ENCODE measurements at regions not wholly inside any gene's neighbourhood (a gene's known extent, or its start where the extent isn't known, plus 50 kb on each side); places are given as distances from the start of the nearest gene placed in this dataset.
"Not testable (repeated sequence)": the region's sequence is repeated elsewhere in the genome, so short reads cannot be mapped to it uniquely, and the experiment has no call there.

DNA sequence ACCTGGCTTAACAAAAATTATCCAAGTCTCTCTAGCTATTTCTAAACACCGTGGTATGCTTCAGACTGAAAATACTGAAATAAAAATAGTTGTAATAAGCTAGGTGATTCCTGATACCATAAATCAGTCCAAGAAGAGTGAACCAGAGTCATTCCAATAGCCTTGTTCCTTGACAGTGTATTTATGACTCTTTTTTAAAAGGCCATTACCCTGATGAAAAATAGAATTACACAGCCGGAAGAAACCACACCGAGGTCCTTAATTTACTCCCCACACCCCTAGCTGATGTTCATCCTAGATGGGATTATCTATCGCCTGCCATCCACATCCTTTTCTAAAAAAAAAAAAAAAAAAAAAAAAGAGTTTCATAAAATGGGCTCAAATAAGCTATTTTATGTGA, 457.6 kb upstream of the GRAMD2B start:
- no peak for DNase-seq (ENCODE audit: low spot score)

DNA sequence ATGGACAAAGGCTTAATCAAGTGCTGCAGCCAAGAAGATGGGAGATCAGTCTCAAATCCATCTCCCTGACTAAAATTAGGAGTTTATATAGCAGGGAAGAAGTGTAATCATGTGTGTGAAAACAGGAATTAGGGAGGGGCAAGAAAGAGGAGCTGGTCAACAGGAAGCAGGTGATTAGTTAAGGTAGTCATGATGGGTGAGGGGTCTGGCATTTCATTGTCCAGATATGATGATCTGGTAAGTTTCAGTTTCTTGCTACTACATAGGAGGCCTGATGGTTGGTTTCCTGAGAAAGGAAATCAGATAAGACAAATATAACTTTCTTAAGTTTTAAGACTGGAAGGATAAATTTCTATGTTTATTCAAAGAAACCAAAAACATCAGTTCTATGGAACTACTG, 455.6 kb upstream of the GRAMD2B start:
- no peak for DNase-seq (ENCODE audit: low spot score)

DNA sequence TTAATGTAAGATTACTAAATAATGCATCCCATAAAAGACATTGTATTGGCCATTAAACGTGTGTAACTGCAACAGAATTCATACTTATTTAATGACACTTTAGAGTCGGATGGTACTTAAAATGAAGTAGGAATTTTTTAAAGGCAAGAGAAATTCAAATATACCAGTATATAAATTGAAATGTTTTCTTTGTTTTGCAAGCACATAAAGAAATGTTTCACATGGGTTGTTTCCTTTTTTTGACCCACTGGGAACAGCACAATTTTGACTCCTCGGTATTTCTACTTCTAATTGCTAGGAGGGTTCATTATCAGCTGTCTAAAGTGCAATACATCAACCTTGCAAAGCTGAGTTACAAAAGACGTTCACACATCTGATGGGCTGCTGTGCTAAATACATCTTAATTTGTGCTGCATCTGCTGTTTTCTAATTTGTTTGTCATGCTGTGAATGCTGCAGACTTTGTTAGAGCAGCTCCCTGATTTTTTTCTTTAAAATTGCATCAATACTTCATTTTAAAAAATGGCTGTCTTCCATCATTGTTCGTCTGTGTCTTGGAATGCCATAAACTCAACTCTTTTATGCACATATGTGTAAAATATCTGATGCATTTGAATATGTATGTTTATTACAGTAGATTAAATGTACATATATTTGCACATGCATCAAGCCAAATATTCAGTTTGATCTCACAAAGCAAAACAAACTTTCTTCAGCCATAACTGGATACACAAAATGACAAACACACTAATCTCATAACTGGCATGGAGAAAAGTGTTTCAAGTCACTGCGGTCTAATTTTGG, 454.0 kb upstream of the GRAMD2B start:
- DNase-seq (ENCODE audit: low spot score): no peak

DNA sequence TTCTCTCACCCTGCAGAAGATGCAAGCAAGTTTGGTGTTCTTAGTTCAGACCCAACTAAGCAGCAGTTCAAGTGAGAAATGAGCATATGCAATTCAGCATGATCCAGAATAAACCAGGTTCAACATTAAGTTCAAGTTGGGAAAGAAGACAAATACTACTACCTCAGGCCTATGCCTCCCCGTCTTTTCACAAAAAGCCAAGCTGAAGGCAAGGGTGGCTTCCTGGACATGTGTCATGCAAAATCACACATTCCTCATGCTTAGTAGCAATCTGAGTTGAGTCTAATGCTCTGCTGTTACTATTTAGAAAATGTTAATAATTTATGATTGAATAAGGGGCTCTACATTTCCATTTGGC, 453.4 kb upstream of the GRAMD2B start:
- DNase-seq (ENCODE audit: low spot score): no peak

DNA sequence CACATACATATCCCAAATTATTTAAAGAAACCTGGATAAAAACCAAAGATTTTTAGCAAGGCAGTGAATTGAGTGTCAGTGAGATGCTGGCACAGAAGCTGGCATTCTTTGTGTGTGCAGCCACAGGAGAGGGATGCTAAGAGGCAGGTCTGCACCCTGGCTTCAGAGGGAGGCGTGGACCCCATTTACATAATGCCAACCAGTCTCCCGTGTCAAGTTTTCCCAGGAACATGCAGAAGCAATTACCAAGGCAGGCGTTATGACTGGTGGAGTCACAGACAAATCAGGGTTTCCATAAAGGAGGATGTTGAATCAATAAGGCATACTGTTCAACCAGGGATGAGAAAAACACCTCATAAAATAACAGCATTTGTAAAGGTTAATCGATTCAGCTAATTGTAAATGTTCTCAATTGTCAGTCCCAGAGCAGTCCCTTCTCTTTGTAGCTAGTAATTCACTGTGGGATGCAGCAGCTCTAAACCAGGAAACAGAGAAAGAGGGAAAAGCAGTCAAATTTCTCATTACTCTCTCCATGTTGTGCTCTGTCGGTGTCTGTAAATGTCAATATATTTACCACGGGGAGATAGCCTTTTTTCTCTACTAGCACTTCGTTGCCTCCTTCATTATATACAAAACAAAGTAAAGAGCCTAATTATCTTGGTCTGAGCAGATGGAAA, 452.4 kb upstream of the GRAMD2B start:
- no peak for DNase-seq (ENCODE audit: low spot score)

DNA sequence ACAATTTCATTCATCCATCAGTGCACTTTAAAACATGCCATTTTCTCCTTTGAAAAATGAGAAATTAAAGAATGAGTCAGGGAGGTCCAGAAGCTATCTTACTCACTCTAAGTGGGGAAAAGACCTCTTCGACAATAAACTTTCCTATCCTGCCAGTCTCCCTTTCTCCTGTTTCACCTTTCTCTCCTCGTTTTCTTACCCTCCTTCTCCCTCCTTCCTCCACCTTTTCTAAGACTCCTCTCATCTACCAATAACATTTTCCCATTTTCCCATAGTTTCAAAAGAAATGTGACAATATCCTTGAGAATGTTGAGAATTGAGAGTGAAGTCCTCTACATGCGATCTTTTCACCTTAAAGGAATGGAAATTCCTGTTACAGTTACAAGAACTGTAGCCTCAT, 450.5 kb upstream of the GRAMD2B start:
- DNase-seq (ENCODE audit: low spot score): no peak

DNA sequence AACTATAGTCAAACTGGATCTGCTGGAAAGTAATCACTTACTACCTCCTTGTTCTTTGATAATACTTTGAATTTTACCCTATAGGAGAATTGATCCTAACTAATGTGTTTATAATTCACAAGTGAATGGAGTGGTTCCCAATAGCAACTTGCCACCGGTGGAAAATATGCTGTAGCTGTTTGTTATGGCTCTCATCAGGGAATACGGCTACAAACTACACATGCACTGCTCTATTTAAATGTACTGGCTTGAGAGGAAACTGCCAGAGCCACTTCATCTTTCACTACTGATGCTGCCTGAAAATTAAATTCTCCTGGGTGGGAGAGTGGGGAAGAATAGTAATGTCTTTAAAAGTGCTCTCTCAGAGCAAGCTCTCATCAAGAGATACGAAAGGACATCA, 448.5 kb upstream of the GRAMD2B start:
- DNase-seq (ENCODE audit: low spot score): no peak

DNA sequence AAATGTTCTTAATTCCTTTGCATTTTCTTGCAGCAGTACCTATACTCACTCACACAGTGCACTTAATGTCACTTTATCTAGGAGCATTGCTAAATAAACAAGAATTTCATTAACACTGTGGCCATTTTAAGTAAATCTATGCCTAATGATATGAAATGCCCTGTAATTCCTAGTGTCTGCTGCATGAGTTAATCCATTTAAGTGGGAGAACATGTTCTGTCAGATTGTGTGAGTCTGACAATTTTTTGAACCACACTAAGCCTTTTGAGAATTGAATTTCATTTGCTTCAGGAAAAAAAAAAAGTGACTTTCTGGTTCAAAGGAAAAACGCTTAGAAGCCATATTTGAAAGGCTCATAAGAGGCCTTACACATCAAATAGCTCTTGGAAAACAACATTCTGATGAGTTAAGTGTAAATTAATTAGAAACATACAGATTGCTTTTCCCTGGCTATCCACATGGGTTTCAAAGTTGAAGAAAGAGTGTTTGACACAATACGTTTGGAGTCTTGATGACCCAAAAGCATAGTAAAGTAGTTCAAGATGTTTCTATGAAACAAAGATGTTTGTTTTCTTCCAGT, 446.7 kb upstream of the GRAMD2B start:
- no peak for DNase-seq (ENCODE audit: low spot score)

DNA sequence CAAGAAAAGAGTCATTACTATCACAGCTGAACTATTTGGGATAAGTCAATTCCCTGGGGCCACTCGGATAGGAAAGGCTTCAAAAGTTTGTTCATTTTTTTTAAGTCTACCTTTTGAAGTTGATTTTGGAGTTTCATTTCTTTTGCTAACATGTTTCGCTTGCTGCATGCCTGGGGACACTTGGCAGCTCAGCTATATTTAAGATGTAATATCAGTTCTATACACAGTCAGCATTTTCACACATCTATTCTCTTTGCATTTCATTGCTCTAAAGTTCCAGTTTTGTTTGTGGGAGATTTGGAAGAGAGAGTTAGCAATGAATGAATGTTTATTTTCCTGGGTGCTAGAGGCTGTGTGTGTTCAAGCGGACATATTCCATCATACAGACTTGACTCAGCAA, 445.2 kb upstream of the GRAMD2B start:
- DNase-seq (ENCODE audit: low spot score): no peak

DNA sequence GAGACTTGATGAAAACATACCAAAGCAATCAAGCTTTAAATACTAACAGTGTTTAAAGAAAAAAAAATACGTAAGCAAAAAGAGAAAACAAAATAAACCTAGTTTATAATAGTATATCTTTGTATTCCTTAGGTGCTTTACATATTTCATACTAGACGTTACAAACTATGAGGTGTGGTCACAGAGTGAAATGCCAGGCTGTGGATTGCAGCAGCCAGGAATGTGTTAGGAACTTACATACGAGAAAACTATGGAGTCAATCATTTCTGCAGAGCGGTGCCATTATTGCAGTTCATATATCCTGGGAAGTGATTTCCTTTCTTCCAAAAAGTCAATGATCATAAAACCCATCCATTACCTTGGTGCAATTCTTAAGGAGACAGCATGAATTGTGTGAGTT, 443.6 kb upstream of the GRAMD2B start:
- no peak for DNase-seq (ENCODE audit: low spot score)

DNA sequence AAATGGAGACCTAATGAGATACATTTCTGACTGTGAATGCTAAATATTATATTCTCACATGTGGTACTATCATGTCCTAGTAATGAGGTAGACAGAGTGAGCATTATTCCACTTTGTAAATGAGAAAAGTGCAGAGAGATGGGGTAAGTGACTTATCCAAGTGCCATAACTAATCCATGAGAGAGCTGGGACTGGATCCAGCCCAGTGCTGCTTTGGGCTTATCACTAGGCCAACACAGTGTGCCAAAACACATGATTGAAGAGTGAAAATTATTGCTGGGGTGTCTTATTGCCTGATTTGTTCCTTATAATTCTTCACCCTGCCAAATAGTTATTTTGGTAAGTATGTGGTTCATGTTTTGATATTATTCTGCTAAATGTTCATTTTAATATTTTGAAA, 442.2 kb upstream of the GRAMD2B start:
- no peak for DNase-seq (ENCODE audit: low spot score)

DNA sequence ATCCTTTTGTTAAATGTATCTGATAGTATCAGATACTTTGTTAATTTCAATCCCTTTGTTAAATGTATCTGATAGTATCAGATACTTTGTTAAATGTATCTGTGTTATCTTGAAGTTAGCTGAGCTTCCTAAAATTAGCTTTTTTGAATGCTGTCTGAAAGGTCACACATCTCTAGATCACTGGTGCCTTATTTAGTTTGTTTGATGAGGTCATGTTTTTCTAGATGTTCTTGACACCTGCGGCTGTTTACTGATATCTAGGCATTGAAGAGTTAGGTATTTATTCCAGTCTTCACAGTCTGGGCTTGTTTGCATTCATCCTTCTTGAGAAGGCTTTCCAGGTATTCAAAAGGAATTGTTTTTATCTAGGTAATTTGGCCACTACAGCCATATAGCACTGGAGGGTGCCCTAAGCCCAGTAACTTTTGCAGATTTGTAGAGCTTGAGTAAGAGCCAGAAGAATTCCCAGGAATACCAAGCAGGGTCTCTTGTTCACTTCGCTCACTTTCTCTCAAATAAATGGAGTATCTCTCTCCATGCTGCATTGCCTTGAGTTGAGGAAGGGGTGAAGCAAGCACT, 435.4 kb upstream of the GRAMD2B start:
- DNase-seq (ENCODE audit: low spot score): no peak

DNA sequence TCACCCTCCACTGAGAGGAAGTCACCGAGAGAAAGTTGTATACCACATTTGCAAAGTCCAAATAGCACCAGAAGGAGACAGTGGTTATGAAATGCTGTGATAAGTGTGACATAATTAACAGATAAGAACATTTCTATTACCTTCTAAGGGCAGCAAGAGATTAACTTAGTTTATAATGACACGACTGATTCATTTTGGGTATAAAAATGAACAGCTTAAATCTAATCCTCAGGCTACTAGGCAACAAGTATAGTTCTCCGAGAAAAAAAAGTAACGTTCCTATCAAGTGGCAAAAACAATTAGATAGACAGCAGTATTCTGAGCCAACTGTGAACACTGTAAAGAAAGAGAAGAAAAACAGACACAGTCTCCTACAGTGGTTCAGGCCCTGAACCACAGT, 431.2 kb upstream of the GRAMD2B start:
- no peak for DNase-seq (ENCODE audit: low spot score)

DNA sequence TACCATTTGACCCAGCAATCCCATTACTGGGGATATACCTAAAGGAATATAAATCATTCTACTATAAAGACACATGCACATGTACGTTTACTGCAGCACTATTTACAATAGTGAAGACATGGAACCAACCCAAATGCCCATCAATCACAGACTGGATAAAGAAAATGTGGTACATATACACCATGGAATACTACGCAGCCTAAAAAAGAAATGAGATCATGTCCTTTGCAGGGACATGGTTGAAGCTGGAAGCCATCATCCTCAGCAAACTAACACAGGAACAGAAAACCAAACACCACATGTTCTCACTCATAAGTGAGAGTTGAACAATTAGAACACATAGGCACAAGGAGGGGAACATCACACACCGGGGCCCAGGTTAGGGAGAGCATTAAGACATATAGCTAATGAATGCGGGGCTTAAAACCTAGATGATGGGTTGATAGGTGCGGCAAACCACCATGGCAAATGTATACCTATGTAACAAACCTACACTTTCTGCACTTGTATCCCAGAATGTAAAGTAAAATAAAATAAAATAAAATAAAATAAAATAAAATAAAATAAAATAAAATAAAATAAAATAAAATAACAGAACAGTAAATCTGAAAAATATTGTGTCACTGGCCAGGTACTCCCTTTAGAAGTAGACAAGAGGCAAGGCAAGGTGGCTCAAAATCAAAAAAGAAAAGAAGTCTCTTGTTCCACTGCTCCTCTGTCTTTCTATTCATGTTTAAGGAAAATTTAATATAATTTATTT, 423.8 kb upstream of the GRAMD2B start:
- DNase-seq (ENCODE audit: low spot score): not testable (repeated sequence)

DNA sequence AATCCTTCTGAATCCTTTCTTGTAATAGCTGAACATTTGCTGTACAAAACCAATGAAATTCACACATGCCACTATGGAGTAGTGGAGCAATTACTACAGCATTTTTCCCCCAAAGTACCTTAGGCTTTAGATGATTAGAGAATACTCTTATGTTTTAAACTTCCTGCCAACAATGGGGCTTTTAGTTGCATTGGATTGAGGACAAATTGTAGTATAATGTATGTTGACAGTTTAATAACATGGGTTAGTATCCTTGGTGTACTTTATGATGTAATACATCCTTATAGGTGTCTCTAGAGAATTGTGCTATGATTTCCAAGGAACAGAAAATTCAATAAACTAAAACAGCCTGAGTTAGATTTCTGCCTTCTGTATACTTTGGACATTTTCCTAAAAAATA, 422.7 kb upstream of the GRAMD2B start:
- no peak for DNase-seq (ENCODE audit: low spot score)

DNA sequence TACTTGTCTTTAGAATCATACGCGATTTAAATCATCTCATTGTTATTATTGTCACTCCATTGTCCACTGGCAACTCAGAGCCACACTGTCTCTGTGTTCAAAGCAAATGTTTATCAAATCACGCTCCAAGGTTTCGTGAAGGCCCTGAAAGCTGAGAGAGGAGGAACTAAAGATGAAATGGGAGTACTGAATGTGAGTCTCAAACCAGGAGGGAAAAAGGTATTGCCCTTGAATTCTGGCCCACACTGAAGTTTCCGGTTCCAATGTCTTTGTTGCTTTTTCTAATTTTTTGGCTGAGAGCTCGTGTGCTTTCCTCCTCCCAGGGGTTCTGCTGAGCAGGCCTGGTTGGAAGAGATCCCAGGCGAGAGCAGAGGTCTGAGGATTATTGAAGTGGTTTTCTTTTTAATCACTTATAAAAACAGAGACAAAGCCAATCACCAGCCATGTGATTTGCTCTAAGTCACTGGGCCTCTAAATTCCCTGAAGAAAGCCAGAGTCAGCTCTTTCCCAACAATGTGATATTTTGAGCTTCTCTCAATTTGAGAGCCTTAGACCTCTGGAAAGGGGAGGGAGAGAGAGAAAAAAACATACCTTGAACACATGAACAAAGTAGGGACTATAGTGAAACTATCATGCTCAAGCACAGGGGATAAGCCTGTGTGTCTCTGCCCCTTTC, 420.8 kb upstream of the GRAMD2B start:
- no peak for DNase-seq (ENCODE audit: low spot score)

DNA sequence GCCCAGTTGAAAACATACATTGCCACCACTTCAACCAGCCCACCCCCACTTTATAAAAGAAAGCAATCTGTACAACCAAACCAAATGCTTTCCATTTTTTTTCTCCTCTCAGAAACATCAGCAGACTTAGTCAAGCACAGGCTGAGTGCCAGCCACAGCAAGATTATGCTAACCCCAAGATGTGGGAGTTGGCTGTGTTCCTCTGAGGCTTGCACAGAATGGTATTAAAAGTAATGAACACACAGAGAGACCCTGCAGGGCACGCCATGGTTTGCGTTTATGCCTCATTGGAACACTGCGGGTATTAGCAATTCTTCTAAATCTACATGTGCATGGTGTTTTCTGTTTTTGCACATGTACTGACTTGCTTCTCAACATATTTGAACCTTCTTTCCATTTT, 419.9 kb upstream of the GRAMD2B start:
- DNase-seq (ENCODE audit: low spot score): no peak

DNA sequence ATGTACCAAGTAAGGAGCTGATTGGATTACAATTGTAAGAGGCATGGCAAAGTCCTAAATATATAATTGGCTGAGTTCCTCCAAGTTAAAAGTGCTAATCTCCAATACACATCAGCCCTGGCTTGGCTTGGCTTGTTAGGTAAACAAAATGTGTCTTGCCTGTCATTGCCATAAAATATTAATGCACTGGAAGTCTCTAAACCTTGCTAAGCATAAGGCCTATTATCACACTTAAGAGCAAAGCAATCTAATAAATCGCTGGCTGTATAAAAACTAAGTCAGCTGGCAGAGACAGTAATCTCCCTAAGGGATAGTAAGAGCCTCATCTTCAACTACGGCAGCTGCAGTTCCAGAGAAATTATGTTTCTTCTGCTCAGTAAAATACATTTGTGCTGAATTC, 418.6 kb upstream of the GRAMD2B start:
- DNase-seq (ENCODE audit: low spot score): no peak

DNA sequence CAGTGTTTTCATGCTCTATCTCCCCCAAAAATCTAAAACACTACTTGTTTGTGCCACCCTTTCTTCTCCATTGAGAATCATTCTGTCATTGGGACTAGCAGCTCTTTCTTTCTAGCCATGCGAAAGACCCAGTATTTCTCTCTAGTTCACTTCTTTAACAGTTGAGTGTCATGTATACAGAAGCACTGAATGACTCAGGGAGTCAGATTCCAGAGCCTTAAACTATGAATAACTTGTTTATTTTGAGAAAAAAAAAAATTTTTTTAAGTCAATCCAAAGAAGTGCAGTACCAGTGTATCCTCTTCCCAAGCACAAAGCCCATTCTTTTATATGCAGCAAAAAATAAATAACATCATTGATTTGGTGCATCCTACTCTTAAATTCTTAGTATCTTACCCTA, 415.4 kb upstream of the GRAMD2B start:
- no peak for DNase-seq (ENCODE audit: low spot score)

DNA sequence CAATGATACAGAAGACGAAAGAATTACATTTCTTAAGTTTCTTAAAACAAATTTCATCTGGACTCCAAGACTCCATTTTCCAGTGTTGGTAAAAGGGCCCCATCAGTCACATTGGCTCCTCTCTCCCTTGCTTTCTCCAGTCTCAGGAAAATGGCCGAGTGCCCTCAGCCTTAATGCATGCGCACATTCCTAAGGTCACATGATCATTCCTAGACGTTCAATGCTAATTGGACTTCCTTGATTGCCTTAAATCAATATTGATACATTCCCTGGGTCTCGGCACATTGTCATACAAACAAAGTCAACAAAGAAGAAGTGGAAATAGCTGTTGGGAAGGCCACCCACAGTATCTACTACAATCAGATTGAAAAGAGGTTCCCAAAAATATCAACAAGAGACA, 413.6 kb upstream of the GRAMD2B start:
- DNase-seq (ENCODE audit: low spot score): peak; percentile 56

DNA sequence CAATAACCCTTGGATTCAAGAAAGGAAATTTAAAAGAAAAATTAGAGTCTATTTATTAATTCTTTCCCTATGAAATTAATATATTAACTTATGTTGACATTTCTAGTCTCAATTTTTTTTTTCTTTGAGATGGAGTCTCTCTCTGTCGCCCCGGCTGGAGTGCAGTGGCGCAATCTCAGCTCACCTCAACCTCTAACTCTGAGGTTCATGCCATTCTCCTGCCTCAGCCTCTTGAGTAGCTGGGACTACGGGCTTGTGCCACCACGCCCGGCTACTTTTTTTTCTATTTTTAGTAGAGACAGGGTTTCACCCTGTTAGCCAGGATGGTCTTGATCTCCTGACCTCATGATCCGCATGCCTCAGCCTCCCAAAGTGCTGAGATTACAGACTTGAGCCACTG, 411.7 kb upstream of the GRAMD2B start:
- DNase-seq (ENCODE audit: low spot score): not testable (repeated sequence)

DNA sequence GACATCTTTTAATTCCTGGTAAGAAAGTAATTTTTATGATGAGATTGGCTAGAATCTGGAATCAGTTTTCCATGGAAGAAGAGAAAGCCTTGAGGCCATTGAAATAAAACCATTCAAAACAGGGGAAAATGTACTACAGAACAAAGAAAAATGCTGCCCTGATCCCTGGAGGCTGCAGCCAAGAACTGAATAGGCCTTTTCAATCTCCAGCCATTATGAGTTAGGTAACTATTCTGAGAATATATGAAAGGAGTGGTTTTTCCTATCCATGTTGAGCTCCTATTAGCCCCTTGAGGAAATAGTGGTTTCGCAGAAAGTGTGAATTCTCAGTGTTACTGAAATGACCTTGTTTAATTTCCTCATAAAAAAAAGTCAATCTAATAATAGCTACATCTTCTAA, 408.5 kb upstream of the GRAMD2B start:
- no peak for DNase-seq (ENCODE audit: low spot score)
